Right lobe of liver (tissue), 6 donors: ENCODE measurements at regions not wholly inside any gene's neighbourhood (a gene's known extent, or its start where the extent isn't known, plus 50 kb on each side); places are given as distances from the start of the nearest gene placed in this dataset.

ENCODE experiments used
- ATAC-seq, 4 donors: fragments of 200-7000 bp; cut with Tn5 transposase; one replicate each; pipeline ENCODE4 v1.9.1; 2020; ENCODE audit warnings: mild to moderate bottlenecking in 4 of 4, moderate library complexity in 4 of 4
- DNase-seq, 3 donors: peaks; one replicate each; pipeline ENCODE4 v3.0.0-alpha.2; 2020
- H3K27ac ChIP-seq, 3 donors: fragments of 200-600 bp; one replicate each; pipeline ENCODE4 v1.8.0; 2022
- H3K27me3 ChIP-seq, 2 donors: fragments of 200-600 bp; one replicate each; pipeline ENCODE4 v1.8.0; 2022
- H3K36me3 ChIP-seq, 4 donors: fragments of 200-600 bp; sonication (generic) in 1 of 4; one replicate each; pipeline versions ENCODE4 v1.5.1 to v1.8.0; 2017 to 2022; ENCODE audit warnings: control low read depth in 1 of 4
- H3K4me1 ChIP-seq, 4 donors: fragments of 200-600 bp; sonication (generic) in 1 of 4; one replicate each; pipeline versions ENCODE4 v1.5.1 to v1.8.0; 2017 to 2022; ENCODE audit warnings: control low read depth in 1 of 4
- H3K4me3 ChIP-seq, 3 donors: fragments of 200-600 bp; one replicate each; pipeline ENCODE4 v1.8.0; 2022
- H3K9me3 ChIP-seq, 4 donors: fragments of 200-600 bp; sonication (generic) in 1 of 4; one replicate each; pipeline versions ENCODE4 v1.5.1 to v1.8.0; 2017 to 2022; ENCODE audit warnings: control low read depth in 1 of 4
- CTCF ChIP-seq, 4 donors: fragments of 200-600 bp in 3 of 4; fragments of 450-650 bp in 1 of 4; IDR thresholded peaks; one replicate each; pipeline versions ENCODE4 v1.5.1 to v1.8.0; 2016 to 2022; ENCODE audit warnings: antibody characterized with exemption in 4 of 4, mild to moderate bottlenecking in 2 of 4
- POLR2A ChIP-seq: fragments of 450-650 bp; IDR thresholded peaks from one replicate; pipeline ENCODE4 v1.6.1; 2017; ENCODE audit warnings: antibody characterized with exemption, mild to moderate bottlenecking
- WGBS: methylation state at CpG from one replicate; pipeline ENCODE4 v1.1.6; 2018; ENCODE audit warnings: low coverage, low lambda C conversion rate; ENCODE audit not compliant: insufficient coverage; ENCODE audit errors: missing lambda C conversion rate; 5-methylcytosine and 5-hydroxymethylcytosine counted together
- intact Hi-C, 2 donors: fragments of 100-400 bp; cut with DNase I; formaldehyde crosslinking; loops; one replicate each; pipeline versions ENCODE4 v1.11.2 to v1.14.1; 2022
- donor health status: DM: no; HTN: yes; CAD: no.
- donor health status: DM: no; HTN: no; CAD: no.
- donor health status: DM: no; HTN: no; CAD: no.
- donor health status: DM: no; HTN: yes; CAD: no.
- donor health status: DM: no; HTN: yes; CAD: no.

DNA sequence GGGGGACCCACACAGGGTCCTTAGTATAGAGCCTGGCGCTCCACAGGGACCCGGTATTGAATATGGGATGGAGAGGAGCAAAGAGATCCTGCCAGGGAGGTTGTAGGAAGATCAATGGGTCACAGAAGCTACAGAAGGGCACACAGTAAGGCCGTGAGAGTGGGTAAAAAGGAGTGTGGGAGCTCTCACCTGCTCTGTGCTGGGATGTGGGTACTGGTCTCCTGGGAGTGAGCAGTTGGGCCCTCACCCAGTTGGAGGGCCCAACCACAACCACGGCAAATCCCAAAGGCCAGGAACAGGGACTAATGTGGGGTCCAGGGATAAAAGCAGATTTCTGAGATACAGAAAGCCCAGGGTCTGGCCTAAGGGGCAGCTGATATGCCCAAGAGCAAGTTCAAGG, 59.9 kb upstream of the SMOX start:
- TF ChIP-seq POLR2A = no peak
- no peak for TF ChIP-seq CTCF (IDR thresholded peaks at IDR 0.05)
- Histone ChIP-seq H3K36me3 (no peaks in the 10 kb centered on the region), H3K4me3 (no peak overlapping the region), H3K27me3 (no peaks in the 10 kb centered on the region), H3K27ac (no peak overlapping the region), H3K9me3 (no peaks in the 10 kb centered on the region), H3K4me1 (peaks cover 0 to 3% (median 0%) of the 10 kb centered on the region in 4 donors)
- DNase-seq (no peak), ATAC-seq (no peak)
- intact Hi-C loops = loop anchor here (10.0 kb wide), 1 partner anchor 74 kb away; the partner anchor contains the start of gene RNF24 (in 2 of the 2)
- WGBS = 77% methylated on average over 3 of the region's 4 CpGs

GRCh38 chr20:4087923-4088322, 60.7 kb upstream of the SMOX start:
- Histone ChIP-seq H3K4me1 (peaks cover 0 to 3% (median 0%) of the 10 kb centered on the region in 4 donors), H3K9me3 (no peaks in the 10 kb centered on the region), H3K4me3 (no peak overlapping the region), H3K36me3 (no peaks in the 10 kb centered on the region), H3K27ac (no peak overlapping the region), H3K27me3 (no peaks in the 10 kb centered on the region)
- WGBS = 71% methylated on average over 4 of the region's 4 CpGs
- intact Hi-C loops = loop anchor here (10.0 kb wide), 1 partner anchor 73 kb away; the partner anchor contains the start of gene RNF24 (in 2 of the 2)
- TF ChIP-seq CTCF (IDR thresholded peaks at IDR 0.05) (no peak), POLR2A (no peak)
- ATAC-seq (no peak), DNase-seq (no peak)

- Histone ChIP-seq H3K4me3 (no peak overlapping the region), H3K4me1 (peaks cover 0 to 3% (median 0%) of the 10 kb centered on the region in 4 donors), H3K27me3 (no peaks in the 10 kb centered on the region), H3K36me3 (no peaks in the 10 kb centered on the region), H3K27ac (no peak overlapping the region), H3K9me3 (no peaks in the 10 kb centered on the region)
- TF ChIP-seq POLR2A (no peak), CTCF (IDR thresholded peaks at IDR 0.05) (no peak)
- 67% methylated on average over 8 of the region's 13 CpGs for WGBS
- ATAC-seq = no peak
- no peak for DNase-seq
- intact Hi-C loops = loop anchor here (10.0 kb wide), 1 partner anchor 72 kb away; the partner anchor contains the start of gene RNF24 (in 2 of the 2)
Observed at GRCh38 chr20:4086771-4087687, 61.6 kb upstream of the SMOX start.

DNA sequence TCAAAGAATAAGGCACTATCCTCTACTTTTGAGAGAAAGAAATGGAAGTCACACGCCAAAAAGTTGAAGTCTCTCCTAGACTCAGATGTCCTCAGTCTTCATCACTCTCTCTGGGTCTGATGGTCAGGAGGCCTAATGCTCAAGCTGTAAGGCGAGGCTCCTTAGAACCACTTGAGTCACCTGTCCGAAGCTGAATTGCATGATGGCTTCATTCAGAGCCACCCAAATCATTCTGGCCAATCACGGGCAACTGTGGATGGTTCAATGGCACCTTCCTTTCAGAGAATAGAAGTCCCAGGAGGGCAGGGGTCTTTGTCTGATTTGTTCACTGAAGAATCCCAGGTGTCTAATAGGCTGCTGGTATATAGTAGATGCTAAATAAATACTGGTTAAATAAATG, 63.9 kb upstream of the SMOX start:
- ATAC-seq = no peak
- intact Hi-C loops = loop anchor here (10.0 kb wide), 1 partner anchor 70 kb away; the partner anchor contains the start of gene RNF24 (in 2 of the 2)
- Histone ChIP-seq H3K27me3 (no peaks in the 10 kb centered on the region), H3K4me3 (no peak overlapping the region), H3K9me3 (no peaks in the 10 kb centered on the region), H3K4me1 (peaks cover 0 to 3% (median 0%) of the 10 kb centered on the region in 4 donors), H3K36me3 (no peaks in the 10 kb centered on the region), H3K27ac (no peak overlapping the region)
- WGBS = 30% methylated on average over 1 of the region's 4 CpGs
- DNase-seq = no peak
- TF ChIP-seq CTCF (IDR thresholded peaks at IDR 0.05) = no peak
- no peak for TF ChIP-seq POLR2A
